Upper lobe of left lung (tissue), 6 donors: ENCODE measurements at regions not wholly inside any gene's neighbourhood (a gene's known extent, or its start where the extent isn't known, plus 50 kb on each side); places are given as distances from the start of the nearest gene placed in this dataset.

Experiments
- ATAC-seq, 2 donors: fragments of 200-7000 bp; cut with Tn5 transposase; one replicate each; pipeline ENCODE4 v1.9.1; 2022; ENCODE audit warnings: mild to moderate bottlenecking in 2 of 2, moderate library complexity in 2 of 2; ENCODE audit not compliant: low FRiP score in 2 of 2
- DNase-seq, 2 donors: peaks; one replicate each; pipeline ENCODE4 v3.0.0-alpha.2; 2019 to 2020
- H3K27ac ChIP-seq, 4 donors: fragments of 200-600 bp; sonication (generic); one replicate each; pipeline ENCODE4 v1.5.1; 2016 to 2019
- H3K27me3 ChIP-seq, 4 donors: fragments of 200-600 bp; sonication (generic); one replicate each; pipeline ENCODE4 v1.5.1; 2017 to 2019
- H3K36me3 ChIP-seq, 4 donors: fragments of 200-600 bp; sonication (generic); one replicate each; pipeline ENCODE4 v1.5.1; 2016 to 2019
- H3K4me1 ChIP-seq, 4 donors: fragments of 200-600 bp; sonication (generic); one replicate each; pipeline ENCODE4 v1.5.1; 2018 to 2019
- H3K4me3 ChIP-seq, 4 donors: fragments of 200-600 bp; sonication (generic); one replicate each; pipeline ENCODE4 v1.5.1; 2017 to 2019; ENCODE audit warnings: mild to moderate bottlenecking in 2 of 4, moderate library complexity in 1 of 4
- H3K9me3 ChIP-seq, 4 donors: fragments of 200-600 bp; sonication (generic); one replicate each; pipeline ENCODE4 v1.5.1; 2018 to 2019
- CTCF ChIP-seq, 6 experiments: fragments of 450-650 bp in 4 of 6; fragments of 200-600 bp in 2 of 6; sonication (generic) in 2 of 6; IDR thresholded peaks; one replicate each; pipeline ENCODE4 v1.5.1; 2016 to 2019; ENCODE audit warnings: antibody characterized with exemption in 6 of 6
- EP300 ChIP-seq, 4 donors: sonication (generic); formaldehyde crosslinking; IDR thresholded peaks; one replicate each; pipeline ENCODE4 v1.5.1; 2017; ENCODE audit warnings: antibody characterized with exemption in 4 of 4, control low read depth in 2 of 4
- POLR2A ChIP-seq, 4 donors: fragments of 450-650 bp; IDR thresholded peaks; one replicate each; pipeline ENCODE4 v1.5.1; 2016 to 2017; ENCODE audit warnings: antibody characterized with exemption in 4 of 4, mild to moderate bottlenecking in 2 of 4
- POLR2AphosphoS5 ChIP-seq, 2 donors: sonication (generic); formaldehyde crosslinking; IDR thresholded peaks; one replicate each; pipeline ENCODE4 v1.5.1; 2017; ENCODE audit warnings: antibody characterized with exemption in 2 of 2
- WGBS, 2 donors: methylation state at CpG; one replicate each; pipeline ENCODE4 v1.1.5; 2017 to 2018; 5-methylcytosine and 5-hydroxymethylcytosine counted together
- donor health status: DM: no; HTN: no; CAD: no; lungs with moderate emphysema.
- donor health status: DM: no; HTN: yes; CAD: no; lungs with severe emphysema.

DNA sequence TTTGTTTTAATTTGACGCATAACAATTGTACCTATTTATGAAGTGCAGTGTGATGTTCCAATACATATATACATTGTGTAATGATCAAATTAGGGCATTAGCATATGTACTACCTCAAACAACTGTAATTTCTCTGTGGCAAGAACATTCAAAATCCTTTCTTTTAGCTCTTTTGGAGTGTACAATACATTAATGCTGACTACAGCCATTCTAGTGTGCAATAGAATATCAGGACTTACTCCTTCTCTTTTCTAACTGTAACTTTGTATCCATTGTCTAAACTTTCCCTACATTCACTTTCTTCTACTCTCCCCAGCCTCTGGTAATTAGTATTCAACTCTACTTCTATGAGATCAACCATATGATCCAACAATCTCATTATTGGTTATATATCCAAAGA, 1177.4 kb downstream of the KCNT2 start:
- TF ChIP-seq CTCF (IDR thresholded peaks at IDR 0.05) (no peak), EP300 (IDR thresholded peaks at IDR 0.05) (no peak), POLR2A (IDR thresholded peaks at IDR 0.05) (no peak), POLR2AphosphoS5 (IDR thresholded peaks at IDR 0.05) (no peak)
- Histone ChIP-seq H3K36me3 (no peaks in the 10 kb centered on the region), H3K27ac (no peak overlapping the region), H3K9me3 (no peaks in the 10 kb centered on the region), H3K27me3 (no peaks in the 10 kb centered on the region), H3K4me1 (no peaks in the 10 kb centered on the region), H3K4me3 (no peak overlapping the region)
- ATAC-seq, result no peak
- no peak for DNase-seq
- WGBS, 2 donors, result 88 to 94% methylated on average over 1 of the region's 1 CpG

- TF ChIP-seq EP300 (IDR thresholded peaks at IDR 0.05) (no peak), POLR2A (IDR thresholded peaks at IDR 0.05) (no peak), CTCF (IDR thresholded peaks at IDR 0.05) (no peak), POLR2AphosphoS5 (IDR thresholded peaks at IDR 0.05) (no peak)
- H3K36me3 ChIP-seq, result no peaks in the 10 kb centered on the region
- no peaks in the 10 kb centered on the region for H3K9me3 ChIP-seq
- no peaks in the 10 kb centered on the region for H3K27me3 ChIP-seq
- ATAC-seq, result no peak
- no peaks in the 10 kb centered on the region for H3K4me1 ChIP-seq
- no peak overlapping the region for H3K27ac ChIP-seq
- no peak overlapping the region for H3K4me3 ChIP-seq
- no peak for DNase-seq
- WGBS, 2 donors, result 93% methylated on average over 4 of the region's 4 CpGs
Measured at GRCh38 chr1:195428927-195429326, 1179.3 kb downstream of the KCNT2 start.

DNA sequence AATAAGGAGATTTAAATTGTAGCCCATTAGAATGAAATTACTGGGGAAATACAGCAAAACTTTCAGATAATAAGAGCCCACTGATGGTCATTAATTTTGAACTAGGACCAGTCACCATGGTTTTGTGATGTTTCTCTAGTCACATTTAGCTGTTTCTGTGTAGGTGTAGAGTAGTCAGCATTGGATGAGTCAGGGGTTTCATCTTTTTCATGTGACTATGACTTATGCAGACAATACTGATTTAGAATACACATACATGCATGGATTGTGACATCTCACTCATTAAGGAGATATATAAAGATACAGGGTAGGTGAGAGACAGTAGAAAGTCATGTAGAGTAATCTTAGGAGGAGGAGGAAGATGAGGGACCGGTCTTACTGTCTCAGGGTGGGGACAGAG, 1192.7 kb downstream of the KCNT2 start:
- no peaks in the 10 kb centered on the region for H3K27me3 ChIP-seq
- ATAC-seq (no peak), DNase-seq (no peak)
- no peaks in the 10 kb centered on the region for H3K4me1 ChIP-seq
- 80 to 100% methylated on average over 1 of the region's 1 CpG for WGBS, 2 donors
- TF ChIP-seq CTCF (IDR thresholded peaks at IDR 0.05), result no peak
- no peaks in the 10 kb centered on the region for H3K36me3 ChIP-seq
- H3K4me3 ChIP-seq, result no peak overlapping the region
- H3K27ac ChIP-seq, result no peak overlapping the region
- H3K9me3 ChIP-seq, result no peaks in the 10 kb centered on the region

- ATAC-seq (no peak), DNase-seq (no peak)
- Histone ChIP-seq H3K27me3 (no peaks in the 10 kb centered on the region), H3K27ac (no peak overlapping the region), H3K9me3 (no peaks in the 10 kb centered on the region), H3K36me3 (no peaks in the 10 kb centered on the region), H3K4me1 (no peaks in the 10 kb centered on the region), H3K4me3 (no peak overlapping the region)
- WGBS, 2 donors, result 52 to 76% methylated on average over 1 of the region's 1 CpG
- TF ChIP-seq POLR2AphosphoS5 (IDR thresholded peaks at IDR 0.05), result no peak
- no peak for TF ChIP-seq CTCF (IDR thresholded peaks at IDR 0.05)
- no peak for TF ChIP-seq POLR2A (IDR thresholded peaks at IDR 0.05)
- no peak for TF ChIP-seq EP300 (IDR thresholded peaks at IDR 0.05)
Measured at GRCh38 chr1:195394567-195394966, 1213.7 kb downstream of the KCNT2 start.

DNA sequence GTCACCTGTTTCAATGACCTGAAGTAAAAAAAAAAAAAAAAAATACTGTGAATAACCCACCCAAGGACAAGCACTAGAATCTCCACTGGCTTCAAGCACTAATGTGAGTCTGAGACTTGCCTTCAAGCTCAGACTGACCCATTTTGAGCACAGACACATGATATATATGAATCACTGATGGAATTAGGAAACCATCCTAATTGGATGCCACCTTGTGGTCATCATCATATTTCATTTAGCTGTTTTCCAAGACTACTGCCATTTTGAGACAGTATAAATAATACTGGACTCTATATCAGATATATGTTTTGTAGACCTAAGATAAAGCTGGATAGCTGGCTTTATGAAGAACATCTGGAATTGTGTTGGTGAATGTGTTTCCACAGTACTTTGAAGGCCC, 1232.0 kb downstream of the KCNT2 start:
- H3K9me3 ChIP-seq, result no peaks in the 10 kb centered on the region
- TF ChIP-seq EP300 (IDR thresholded peaks at IDR 0.05) (no peak), POLR2AphosphoS5 (IDR thresholded peaks at IDR 0.05) (no peak), POLR2A (IDR thresholded peaks at IDR 0.05) (no peak), CTCF (IDR thresholded peaks at IDR 0.05) (no peak)
- H3K27me3 ChIP-seq, result no peaks in the 10 kb centered on the region
- H3K4me1 ChIP-seq, result no peaks in the 10 kb centered on the region
- ATAC-seq, result no peak
- no peak overlapping the region for H3K27ac ChIP-seq
- H3K4me3 ChIP-seq, result no peak overlapping the region
- no peak for DNase-seq
- H3K36me3 ChIP-seq, result no peaks in the 10 kb centered on the region
